D721Med (cell line): ENCODE measurements at regions not wholly inside any gene's neighbourhood (a gene's known extent, or its start where the extent isn't known, plus 50 kb on each side); places are given as distances from the start of the nearest gene placed in this dataset.
A peak's percentile ranks its signal among the peaks of the same experiment; 100 is the strongest.

Experiments used
- DNase-seq: peaks from one replicate; pipeline ENCODE4 v3.0.0; 2011; ENCODE audit warnings: low spot score; ENCODE audit not compliant: insufficient read length
- FAIRE-seq: peaks from 2 replicates; lab custom pipeline; 2011; peaks lifted over from hg19 to GRCh38; lab: Jason Lieb, UNC
- TF ChIP-seq, protein P1 (sequence below): IDR thresholded peaks from 2 replicates; pipeline ENCODE4 v1.5.1; 2012; ENCODE audit warnings: mild to moderate bottlenecking, control low read depth; ENCODE audit not compliant: insufficient read depth; ENCODE audit errors: missing control alignments

DNA sequence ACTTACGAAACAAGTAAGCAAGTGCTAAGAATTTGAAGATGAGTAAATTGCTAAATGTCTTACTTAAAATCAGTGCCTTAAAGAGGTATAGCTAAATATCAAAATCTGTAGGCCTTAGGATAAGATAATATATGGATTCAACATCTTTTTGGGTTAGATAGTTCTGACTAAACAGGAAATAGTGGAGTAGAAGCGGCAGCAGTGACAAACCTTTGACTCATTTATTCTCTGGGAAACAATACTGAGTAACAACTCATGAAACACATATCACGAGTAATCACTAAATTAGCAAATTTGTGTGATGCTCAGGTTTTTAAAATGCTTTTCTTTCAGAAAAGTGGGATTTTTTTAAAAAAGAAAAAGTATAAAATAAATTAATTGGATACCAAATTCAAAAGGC, 762.1 kb upstream of the TYRP1 start:
- TF ChIP-seq, protein P1, sequence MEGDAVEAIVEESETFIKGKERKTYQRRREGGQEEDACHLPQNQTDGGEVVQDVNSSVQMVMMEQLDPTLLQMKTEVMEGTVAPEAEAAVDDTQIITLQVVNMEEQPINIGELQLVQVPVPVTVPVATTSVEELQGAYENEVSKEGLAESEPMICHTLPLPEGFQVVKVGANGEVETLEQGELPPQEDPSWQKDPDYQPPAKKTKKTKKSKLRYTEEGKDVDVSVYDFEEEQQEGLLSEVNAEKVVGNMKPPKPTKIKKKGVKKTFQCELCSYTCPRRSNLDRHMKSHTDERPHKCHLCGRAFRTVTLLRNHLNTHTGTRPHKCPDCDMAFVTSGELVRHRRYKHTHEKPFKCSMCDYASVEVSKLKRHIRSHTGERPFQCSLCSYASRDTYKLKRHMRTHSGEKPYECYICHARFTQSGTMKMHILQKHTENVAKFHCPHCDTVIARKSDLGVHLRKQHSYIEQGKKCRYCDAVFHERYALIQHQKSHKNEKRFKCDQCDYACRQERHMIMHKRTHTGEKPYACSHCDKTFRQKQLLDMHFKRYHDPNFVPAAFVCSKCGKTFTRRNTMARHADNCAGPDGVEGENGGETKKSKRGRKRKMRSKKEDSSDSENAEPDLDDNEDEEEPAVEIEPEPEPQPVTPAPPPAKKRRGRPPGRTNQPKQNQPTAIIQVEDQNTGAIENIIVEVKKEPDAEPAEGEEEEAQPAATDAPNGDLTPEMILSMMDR = no peak
- no peak for FAIRE-seq
- DNase-seq = no peak

DNA sequence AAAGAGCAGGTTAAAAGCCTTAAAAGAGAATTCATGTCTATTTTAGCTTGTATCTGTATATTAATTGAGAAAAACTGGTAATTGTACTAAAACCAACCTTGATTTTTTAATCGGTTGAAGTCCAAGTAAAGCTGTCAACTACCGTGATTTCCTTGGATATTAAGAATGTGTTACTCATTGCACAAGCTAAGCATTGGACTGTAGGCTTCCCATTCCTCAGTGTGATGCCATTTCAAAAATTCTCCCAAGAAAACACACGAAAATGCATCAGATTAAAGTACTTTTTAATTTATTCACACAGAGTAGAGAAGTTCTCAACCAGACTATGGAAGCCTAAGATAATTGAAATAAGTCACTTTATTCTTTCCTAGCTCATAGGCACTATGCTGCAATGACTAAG, 761.4 kb upstream of the TYRP1 start:
- DNase-seq = no peak
- FAIRE-seq = no peak
- TF ChIP-seq, protein P1 = no peak

DNA sequence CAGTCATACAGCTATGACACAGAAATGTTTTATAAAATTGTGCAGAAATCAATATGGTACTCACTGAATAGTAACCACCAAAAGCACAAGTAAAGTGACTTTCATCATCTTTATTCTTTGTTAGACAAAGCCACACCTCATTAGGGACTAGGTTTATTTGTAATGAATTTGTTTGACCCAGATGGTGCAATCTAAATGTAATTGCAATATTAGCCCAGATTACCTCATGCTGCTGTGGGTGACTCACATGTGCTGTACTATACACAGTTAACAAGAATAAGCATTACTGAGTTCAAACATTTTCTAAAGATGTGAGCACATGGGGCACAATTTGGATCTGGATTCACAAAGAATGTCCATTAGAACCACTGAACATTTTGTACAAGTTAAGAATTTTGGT, 759.3 kb upstream of the TYRP1 start:
- DNase-seq (no peak), FAIRE-seq (peak; percentile 11)
- TF ChIP-seq, protein P1 = no peak

DNA sequence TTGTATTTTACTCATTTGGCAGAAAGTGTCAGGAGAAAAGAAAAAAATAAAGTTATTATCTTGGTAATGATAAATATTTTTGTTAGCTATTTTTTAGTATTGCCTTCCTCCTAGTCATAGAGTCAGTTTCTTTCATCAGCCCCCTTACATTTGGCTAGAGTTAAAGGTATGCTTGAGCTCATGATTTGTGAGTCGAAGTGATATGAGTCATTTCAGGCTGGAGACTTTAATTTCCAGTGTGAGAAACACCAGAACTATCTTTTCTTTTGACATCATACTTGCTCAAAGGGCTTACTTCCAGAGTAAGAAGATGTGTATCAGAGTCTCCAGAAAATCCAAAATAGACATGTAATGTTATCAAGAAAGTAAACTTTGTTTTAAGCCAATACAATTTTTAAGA, 746.7 kb upstream of the TYRP1 start:
- FAIRE-seq (no peak), DNase-seq (no peak)
- TF ChIP-seq, protein P1 = no peak

DNA sequence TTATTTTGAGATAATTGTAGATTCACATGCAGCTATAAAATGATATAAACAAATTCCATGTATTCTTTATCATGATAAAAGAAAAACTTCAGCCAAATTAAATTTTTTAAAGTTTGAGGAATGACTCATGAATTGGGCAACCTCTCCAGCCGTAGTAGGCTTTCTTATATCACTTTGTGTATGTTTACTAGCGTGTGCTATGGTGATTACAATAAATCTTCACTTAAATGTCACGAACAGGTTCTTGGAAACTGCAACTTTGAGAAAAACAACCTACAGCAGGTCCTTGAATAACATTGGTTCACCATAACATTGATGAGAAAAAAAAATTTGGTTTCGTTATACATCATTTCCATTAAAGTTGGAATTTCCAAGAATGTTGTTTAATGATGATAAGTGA, 730.9 kb upstream of the TYRP1 start:
- TF ChIP-seq, protein P1 = no peak
- FAIRE-seq (peak; percentile 63), DNase-seq (no peak)

DNA sequence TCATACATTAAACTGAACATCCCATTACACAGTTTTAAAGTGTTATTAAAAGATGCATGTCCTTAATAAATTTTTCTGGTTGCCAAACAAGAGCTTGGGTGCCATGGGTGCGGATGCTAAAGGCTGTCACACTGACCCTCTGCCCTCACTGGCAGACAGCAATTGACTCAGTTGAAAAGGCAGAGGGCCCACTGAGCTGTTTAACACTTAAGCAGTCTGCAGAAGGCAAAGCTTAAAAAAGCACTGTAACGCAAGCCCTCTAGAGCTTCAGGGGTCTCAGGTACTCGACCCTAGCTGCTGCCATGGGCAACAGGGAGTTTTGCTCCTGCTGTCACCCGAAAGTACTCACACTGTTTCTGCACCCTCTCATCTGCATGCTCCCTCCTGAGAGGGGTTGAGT, 726.4 kb upstream of the TYRP1 start:
- DNase-seq = no peak
- no peak for FAIRE-seq
- TF ChIP-seq, protein P1 = no peak

DNA sequence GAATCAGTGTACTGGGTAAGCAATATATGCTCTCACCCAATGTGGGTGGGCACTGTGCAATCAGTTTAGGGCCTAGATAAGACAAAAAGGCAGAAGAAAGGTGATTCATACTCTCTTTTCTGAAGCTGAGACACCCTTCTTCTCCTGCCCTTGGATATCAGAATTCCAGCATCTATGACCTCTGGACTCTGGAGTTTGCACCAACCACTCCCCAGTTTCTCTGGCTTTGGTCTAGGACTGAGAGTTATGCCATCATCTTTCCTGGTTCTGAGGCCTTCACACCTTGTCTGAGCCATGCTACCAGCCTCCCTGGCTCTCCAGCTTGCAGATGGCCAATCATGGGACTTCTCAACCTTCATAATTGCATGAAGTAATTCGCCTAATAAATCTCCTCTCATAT, 724.6 kb upstream of the TYRP1 start:
- DNase-seq (no peak), FAIRE-seq (no peak)
- TF ChIP-seq, protein P1 = no peak
